Sigmoid colon (tissue), 6 donors: ENCODE measurements at regions not wholly inside any gene's neighbourhood (a gene's known extent, or its start where the extent isn't known, plus 50 kb on each side); places are given as distances from the start of the nearest gene placed in this dataset.

ENCODE experiments used
- DNase-seq: peaks from one replicate; pipeline ENCODE4 v3.0.0-alpha.2; 2019
- H3K27ac ChIP-seq, 4 donors: fragments of 200-600 bp; sonication (generic); one replicate each; pipeline ENCODE4 v1.5.1; 2016 to 2019; ENCODE audit warnings: mild to moderate bottlenecking in 1 of 4
- H3K27me3 ChIP-seq, 3 donors: fragments of 200-600 bp; sonication (generic); one replicate each; pipeline ENCODE4 v1.5.1; 2019; ENCODE audit warnings: mild to moderate bottlenecking in 1 of 3
- H3K36me3 ChIP-seq, 4 donors: fragments of 200-600 bp; sonication (generic); one replicate each; pipeline ENCODE4 v1.5.1; 2016 to 2019
- H3K4me1 ChIP-seq, 4 donors: fragments of 200-600 bp; sonication (generic); one replicate each; pipeline ENCODE4 v1.5.1; 2017 to 2019
- H3K4me3 ChIP-seq, 4 donors: fragments of 200-600 bp; sonication (generic); one replicate each; pipeline ENCODE4 v1.5.1; 2017 to 2019; ENCODE audit warnings: mild to moderate bottlenecking in 2 of 4, moderate library complexity in 1 of 4
- H3K9me3 ChIP-seq, 4 donors: fragments of 200-600 bp in 3 of 4; sonication (generic) in 3 of 4; one replicate each; pipeline versions ENCODE4 v1.5.1 to v1.6.1; 2013 to 2019
- CTCF ChIP-seq, 4 experiments: fragments of 450-650 bp in 3 of 4; fragments of 200-600 bp in 1 of 4; IDR thresholded peaks; one replicate each; pipeline ENCODE4 v1.5.1; 2016 to 2019; ENCODE audit warnings: antibody characterized with exemption in 4 of 4, mild to moderate bottlenecking in 3 of 4, moderate library complexity in 2 of 4
- EP300 ChIP-seq, 4 donors: sonication (generic); formaldehyde crosslinking; IDR thresholded peaks; one replicate each; pipeline ENCODE4 v1.6.1; 2017; ENCODE audit warnings: antibody characterized with exemption in 4 of 4
- POLR2A ChIP-seq, 2 donors: fragments of 450-650 bp; IDR thresholded peaks; one replicate each; pipeline ENCODE4 v1.6.1; 2016; ENCODE audit warnings: antibody characterized with exemption in 2 of 2, mild to moderate bottlenecking in 2 of 2, moderate library complexity in 2 of 2
- POLR2AphosphoS5 ChIP-seq, 4 donors: sonication (generic); formaldehyde crosslinking; IDR thresholded peaks; one replicate each; pipeline ENCODE4 v1.6.1; 2017; ENCODE audit warnings: antibody characterized with exemption in 4 of 4
- WGBS, 2 donors: extraction: QIAGEN DNeasy Blood & Tissue Kit; methylation state at CpG; one replicate each; pipeline ENCODE4 v1.1.7; 2013; 5-methylcytosine and 5-hydroxymethylcytosine counted together
- intact Hi-C: fragments of 100-400 bp; cut with DNase I; formaldehyde crosslinking; loops from one replicate; pipeline ENCODE4 v1.15.1; 2023
- donor health status: healthy with polysubstance abuse.
- donor health status: healthy.

- TF ChIP-seq EP300 (IDR thresholded peaks at IDR 0.05) = no peak
- TF ChIP-seq POLR2AphosphoS5 (IDR thresholded peaks at IDR 0.05) = no peak
- TF ChIP-seq POLR2A (IDR thresholded peaks at IDR 0.05) = no peak
- TF ChIP-seq CTCF (IDR thresholded peaks at IDR 0.05) = no peak
- no peaks in the 10 kb centered on the region for H3K4me1 ChIP-seq
- intact Hi-C loops = no loop called here
- WGBS, 2 donors = 87 to 89% methylated on average over 6 of the region's 6 CpGs
- H3K36me3 ChIP-seq = no peaks in the 10 kb centered on the region
- peaks cover 0 to 6% (median 0%) of the 10 kb centered on the region in 3 donors for H3K27me3 ChIP-seq
- no peak for DNase-seq
- H3K9me3 ChIP-seq = no peaks in the 10 kb centered on the region
- H3K4me3 ChIP-seq = no peak overlapping the region
- H3K27ac ChIP-seq = no peak overlapping the region
These were observed 137.3 kb upstream of the RANBP3L start for GRCh38 chr5:36438765-36439561.

GRCh38 chr5:36440300-36440699 lies 138.6 kb upstream of the RANBP3L start:
- H3K27ac ChIP-seq = no peak overlapping the region
- intact Hi-C loops = no loop called here
- no peaks in the 10 kb centered on the region for H3K4me1 ChIP-seq
- no peak overlapping the region for H3K4me3 ChIP-seq
- 91 to 92% methylated on average over 5 of the region's 5 CpGs for WGBS, 2 donors
- no peaks in the 10 kb centered on the region for H3K36me3 ChIP-seq
- TF ChIP-seq POLR2AphosphoS5 (IDR thresholded peaks at IDR 0.05) (no peak), EP300 (IDR thresholded peaks at IDR 0.05) (no peak), POLR2A (IDR thresholded peaks at IDR 0.05) (no peak), CTCF (IDR thresholded peaks at IDR 0.05) (no peak)
- no peak for DNase-seq
- H3K27me3 ChIP-seq = peaks cover 0 to 6% (median 0%) of the 10 kb centered on the region in 3 donors
- H3K9me3 ChIP-seq = no peaks in the 10 kb centered on the region

GRCh38 chr5:36441280-36441679 lies 139.6 kb upstream of the RANBP3L start:
- Histone ChIP-seq H3K27ac (no peak overlapping the region), H3K4me3 (no peak overlapping the region), H3K27me3 (peaks cover 0 to 6% (median 0%) of the 10 kb centered on the region in 3 donors), H3K9me3 (no peaks in the 10 kb centered on the region), H3K4me1 (no peaks in the 10 kb centered on the region), H3K36me3 (no peaks in the 10 kb centered on the region)
- TF ChIP-seq CTCF (IDR thresholded peaks at IDR 0.05) (no peak), POLR2A (IDR thresholded peaks at IDR 0.05) (no peak), EP300 (IDR thresholded peaks at IDR 0.05) (no peak), POLR2AphosphoS5 (IDR thresholded peaks at IDR 0.05) (no peak)
- WGBS, 2 donors = 73 to 76% methylated on average over 1 of the region's 1 CpG
- intact Hi-C loops = no loop called here
- DNase-seq = no peak

- H3K4me1 ChIP-seq = no peaks in the 10 kb centered on the region
- WGBS, 2 donors = 74 to 78% methylated on average over 7 of the region's 7 CpGs
- H3K9me3 ChIP-seq = no peaks in the 10 kb centered on the region
- no peak overlapping the region for H3K27ac ChIP-seq
- peaks cover 0 to 2% (median 0%) of the 10 kb centered on the region in 3 donors for H3K27me3 ChIP-seq
- no peak overlapping the region for H3K4me3 ChIP-seq
- no peak for TF ChIP-seq POLR2AphosphoS5 (IDR thresholded peaks at IDR 0.05)
- TF ChIP-seq POLR2A (IDR thresholded peaks at IDR 0.05) = no peak
- TF ChIP-seq CTCF (IDR thresholded peaks at IDR 0.05) = no peak
- H3K36me3 ChIP-seq = no peaks in the 10 kb centered on the region
- no peak for DNase-seq
- intact Hi-C loops = no loop called here
These were observed 140.7 kb upstream of the RANBP3L start for GRCh38 chr5:36442352-36442751.

GRCh38 chr5:36442796-36443195 lies 141.1 kb upstream of the RANBP3L start:
- no peaks in the 10 kb centered on the region for H3K4me1 ChIP-seq
- no peaks in the 10 kb centered on the region for H3K27me3 ChIP-seq
- TF ChIP-seq EP300 (IDR thresholded peaks at IDR 0.05) (no peak), POLR2A (IDR thresholded peaks at IDR 0.05) (no peak), POLR2AphosphoS5 (IDR thresholded peaks at IDR 0.05) (no peak), CTCF (IDR thresholded peaks at IDR 0.05) (no peak)
- no peak overlapping the region for H3K27ac ChIP-seq
- no peak overlapping the region for H3K4me3 ChIP-seq
- intact Hi-C loops = no loop called here
- H3K9me3 ChIP-seq = no peaks in the 10 kb centered on the region
- no peaks in the 10 kb centered on the region for H3K36me3 ChIP-seq
- 19 to 46% methylated on average over 1 of the region's 1 CpG for WGBS, 2 donors
- no peak for DNase-seq
